ENCODE measurements at regions not wholly inside any gene's neighbourhood (a gene's known extent, or its start where the extent isn't known, plus 50 kb on each side); places are given as distances from the start of the nearest gene placed in this dataset.
"Not testable (repeated sequence)": the region's sequence is repeated elsewhere in the genome, so short reads cannot be mapped to it uniquely, and the experiment has no call there.

GRCh38 chr5:56685503-56686217 is 129.7 kb upstream of the MAP3K1 start:
- no peak for DNase-seq

- no peak for DNase-seq
Measured at GRCh38 chr5:56684159-56684558, 131.2 kb upstream of the MAP3K1 start.

GRCh38 chr5:56683733-56684132 is 131.6 kb upstream of the MAP3K1 start:
- DNase-seq = no peak

DNA sequence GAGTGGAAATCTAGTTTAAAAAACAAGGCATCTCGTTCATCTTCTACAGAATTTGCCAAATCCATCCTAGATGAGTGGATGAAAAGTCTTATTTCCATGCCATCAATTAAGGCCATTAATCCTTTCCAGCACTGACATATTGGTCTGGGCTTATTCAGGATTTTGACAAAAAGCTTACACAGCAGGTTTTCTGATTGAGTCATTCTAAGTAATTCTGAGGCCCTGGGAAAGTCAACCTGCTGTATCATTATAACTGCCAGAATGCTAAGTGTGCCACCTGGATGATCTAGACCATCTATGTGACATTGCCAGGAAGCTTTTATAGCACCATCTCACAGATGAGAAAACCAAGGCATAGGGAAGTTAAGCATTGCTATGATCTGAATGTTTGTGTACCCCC is 132.1 kb upstream of the MAP3K1 start:
- DNase-seq = no peak

- DNase-seq = no peak
Measured at GRCh38 chr5:56681346-56681745, 134.0 kb upstream of the MAP3K1 start.

- DNase-seq = no peak
Measured at GRCh38 chr5:56680731-56681130, 134.6 kb upstream of the MAP3K1 start.

GRCh38 chr5:56677690-56678305 is 137.6 kb upstream of the MAP3K1 start:
- DNase-seq = no peak

DNA sequence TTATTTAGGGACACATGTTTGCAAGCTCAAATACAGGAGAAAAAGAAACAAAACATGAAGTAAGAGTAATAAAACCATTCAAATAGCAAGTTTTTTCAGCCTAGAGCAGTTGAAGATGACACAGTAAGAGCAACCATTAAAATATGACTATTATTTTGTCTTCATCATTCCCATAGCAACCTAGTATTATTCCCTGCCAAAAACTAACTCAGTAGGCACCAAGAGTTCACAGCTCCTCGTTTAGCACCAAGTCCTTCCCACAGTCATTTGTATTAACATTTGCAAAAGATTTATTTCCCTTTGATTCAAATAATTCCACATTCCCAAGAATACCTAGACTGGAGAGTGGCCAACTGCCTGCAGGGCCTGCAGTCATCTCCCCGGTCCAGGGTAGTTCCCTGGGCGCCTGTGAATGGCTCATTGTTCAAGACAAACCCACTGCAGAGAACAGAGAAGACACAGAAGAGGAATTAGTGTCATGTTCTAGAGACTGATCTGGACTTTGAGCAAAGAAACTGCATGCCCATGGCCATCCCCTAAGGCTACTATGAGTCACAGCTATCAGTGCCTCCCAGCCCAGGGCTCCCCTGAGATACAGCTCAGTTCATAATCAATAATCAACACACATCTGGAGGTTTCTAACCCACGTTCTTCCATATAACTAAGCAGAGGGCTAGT is 139.1 kb upstream of the MAP3K1 start:
- no peak for DNase-seq

DNA sequence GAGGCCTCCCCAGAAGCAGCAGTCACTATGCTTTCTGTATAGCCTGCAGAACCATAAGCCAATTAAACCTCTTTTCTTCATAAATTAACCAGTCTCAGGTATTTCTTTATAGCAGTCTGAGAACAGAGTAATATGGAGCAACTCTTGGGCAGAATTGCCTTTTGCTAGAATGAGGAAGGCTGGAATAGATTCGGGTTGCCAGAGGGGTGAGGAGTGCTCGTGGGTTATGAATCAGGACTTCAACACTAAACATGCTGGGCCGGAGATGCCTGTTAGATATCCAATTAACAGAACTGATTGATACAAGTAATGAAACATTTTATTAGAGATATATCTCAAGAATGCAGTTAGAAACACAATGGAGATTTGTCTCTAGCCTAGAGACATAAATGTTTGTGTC is 140.9 kb upstream of the MAP3K1 start:
- no peak for DNase-seq

DNA sequence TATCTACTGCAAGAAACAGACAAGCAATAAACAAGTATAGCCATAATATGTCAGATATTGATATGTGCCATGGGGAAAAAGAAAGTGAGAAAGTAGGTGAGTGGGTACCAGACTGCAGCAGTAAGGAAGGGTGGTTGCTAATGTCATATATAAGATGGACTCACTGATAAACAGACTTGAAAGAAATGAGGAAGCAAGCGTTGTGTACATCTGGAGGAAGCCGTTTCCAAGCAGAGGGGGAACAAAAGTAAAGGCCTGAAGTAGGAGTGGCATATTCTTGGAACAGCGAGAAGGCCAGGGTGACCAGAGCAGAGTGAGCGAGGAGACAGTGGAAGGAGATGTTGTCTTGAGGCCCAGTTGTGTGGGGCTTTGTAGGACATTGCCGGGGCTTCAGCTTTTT is 142.2 kb upstream of the MAP3K1 start:
- DNase-seq = no peak

GRCh38 chr5:56671571-56671970 is 143.8 kb upstream of the MAP3K1 start:
- no peak for DNase-seq

GRCh38 chr5:56670916-56671315 is 144.4 kb upstream of the MAP3K1 start:
- DNase-seq = no peak

GRCh38 chr5:56669534-56670483 is 145.5 kb upstream of the MAP3K1 start:
- DNase-seq = no peak

DNA sequence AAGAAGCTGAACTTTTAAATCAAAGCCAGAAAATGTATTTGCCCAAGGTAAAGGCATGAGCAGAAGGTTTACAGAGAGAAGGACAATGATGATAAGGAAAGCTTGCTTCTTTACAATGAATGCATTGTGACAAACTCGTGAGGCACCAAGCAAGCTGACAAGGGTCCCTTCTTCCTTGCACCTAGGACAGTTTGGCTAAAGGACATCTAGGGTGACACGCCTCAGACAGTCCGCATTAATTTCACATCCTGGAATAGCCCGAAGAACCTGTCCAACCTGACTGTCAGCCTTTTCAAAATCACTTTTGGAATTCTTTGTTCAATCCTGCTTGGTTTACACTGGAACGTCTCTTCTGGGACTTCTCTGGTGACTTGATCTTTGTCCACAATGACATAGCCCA is 146.4 kb upstream of the MAP3K1 start:
- DNase-seq = no peak

GRCh38 chr5:56667692-56668091 is 147.7 kb upstream of the MAP3K1 start:
- no peak for DNase-seq

DNA sequence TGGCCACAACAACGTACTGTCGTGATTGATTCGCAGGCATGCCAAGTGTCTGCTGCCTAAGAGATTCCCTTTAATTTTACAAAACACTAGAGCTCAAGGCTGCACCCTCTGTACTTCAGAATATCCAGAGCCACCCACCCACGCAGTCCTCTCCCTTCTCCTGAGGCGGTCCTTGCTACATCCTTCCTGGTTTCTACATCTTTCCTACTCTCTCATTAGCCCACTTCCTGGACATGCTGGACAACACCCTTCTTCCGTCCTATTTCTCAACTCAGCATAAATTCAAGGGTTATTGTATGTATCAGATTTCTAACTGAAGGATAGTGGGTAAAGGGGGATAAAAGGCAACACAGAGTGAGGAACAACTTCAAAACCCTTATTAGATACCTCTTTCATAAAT is 148.4 kb upstream of the MAP3K1 start:
- DNase-seq = no peak

GRCh38 chr5:56665117-56665516 is 150.2 kb upstream of the MAP3K1 start:
- not testable (repeated sequence) for DNase-seq

- no peak for DNase-seq
Measured at GRCh38 chr5:56664025-56664424, 151.3 kb upstream of the MAP3K1 start.

- DNase-seq = no peak
Measured at GRCh38 chr5:56663523-56663922, 151.8 kb upstream of the MAP3K1 start.

- no peak for DNase-seq
Measured at GRCh38 chr5:56662893-56663292, 152.5 kb upstream of the MAP3K1 start.

DNA sequence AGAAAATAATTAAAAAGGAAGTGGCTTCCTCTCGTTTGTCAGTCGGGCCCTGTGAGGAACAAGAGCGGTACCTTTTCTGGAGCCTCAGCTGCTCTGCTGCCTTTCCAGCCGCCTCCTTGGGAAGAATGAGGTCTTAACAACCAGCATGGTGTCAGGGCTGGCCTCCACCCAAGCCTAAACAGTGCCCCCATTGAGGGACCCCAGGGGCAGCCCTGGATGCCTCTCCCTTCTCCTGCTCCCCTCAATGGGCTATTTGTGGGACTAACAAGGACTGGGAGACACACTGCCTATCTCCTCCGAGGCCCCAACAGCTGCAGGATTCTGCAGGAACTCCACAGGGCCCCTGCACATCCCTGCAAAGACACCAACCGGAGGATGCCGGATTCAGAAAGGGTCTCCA is 155.4 kb upstream of the MAP3K1 start:
- no peak for DNase-seq

- DNase-seq = no peak
Measured at GRCh38 chr5:56658972-56659371, 156.4 kb upstream of the MAP3K1 start.
